Esophagus muscularis mucosa (tissue), 4 donors: ENCODE measurements at regions not wholly inside any gene's neighbourhood (a gene's known extent, or its start where the extent isn't known, plus 50 kb on each side); places are given as distances from the start of the nearest gene placed in this dataset.

Experiments
- DNase-seq: peaks from one replicate; pipeline ENCODE4 v3.0.0-alpha.2; 2017; ENCODE audit errors: extremely low spot score
- H3K27ac ChIP-seq, 4 donors: fragments of 200-600 bp; sonication (generic); replicated peaks in 1 of 4; 1 replicate in 3 of 4; 2 replicates in 1 of 4; pipeline ENCODE4 v1.5.1; 2016 to 2019; ENCODE audit warnings: mild to moderate bottlenecking in 1 of 4
- H3K27me3 ChIP-seq, 4 donors: fragments of 200-600 bp; sonication (generic); one replicate each; pipeline versions ENCODE4 v1.5.1 to v1.6.0; 2016 to 2019
- H3K36me3 ChIP-seq, 4 donors: fragments of 200-600 bp; sonication (generic); one replicate each; pipeline ENCODE4 v1.5.1; 2016 to 2019
- H3K4me1 ChIP-seq, 4 donors: fragments of 200-600 bp; sonication (generic); one replicate each; pipeline ENCODE4 v1.5.1; 2016 to 2019
- H3K4me3 ChIP-seq, 4 donors: fragments of 200-600 bp; sonication (generic); 1 replicate in 2 of 4; 2 replicates in 2 of 4; pipeline ENCODE4 v1.5.1; 2016 to 2019; ENCODE audit warnings: mild to moderate bottlenecking in 4 of 4, moderate library complexity in 1 of 4
- H3K9me3 ChIP-seq, 4 donors: fragments of 200-600 bp; sonication (generic); 1 replicate in 3 of 4; 2 replicates in 1 of 4; pipeline ENCODE4 v1.5.1; 2016 to 2019
- EP300 ChIP-seq: sonication (generic); formaldehyde crosslinking; IDR thresholded peaks from one replicate; pipeline ENCODE4 v1.6.1; 2017; ENCODE audit warnings: antibody characterized with exemption
- POLR2A ChIP-seq: fragments of 450-650 bp; IDR thresholded peaks from one replicate; pipeline ENCODE4 v1.6.1; 2017; ENCODE audit warnings: antibody characterized with exemption, moderate library complexity, mild to moderate bottlenecking, low read depth
- POLR2AphosphoS5 ChIP-seq, 2 donors: sonication (generic); formaldehyde crosslinking; IDR thresholded peaks; one replicate each; pipeline ENCODE4 v1.6.1; 2017; ENCODE audit warnings: antibody characterized with exemption in 2 of 2
- WGBS: methylation state at CpG from one replicate; pipeline ENCODE4 v1.1.5; 2018; 5-methylcytosine and 5-hydroxymethylcytosine counted together
- intact Hi-C: fragments of 100-400 bp; cut with DNase I; formaldehyde crosslinking; loops from one replicate; pipeline ENCODE4 v1.15.1; 2023
- TF ChIP-seq, protein P1 (sequence below), 3 experiments: fragments of 200-600 bp in 2 of 3; fragments of 450-650 bp in 1 of 3; sonication (generic) in 2 of 3; IDR thresholded peaks; one replicate each; pipeline ENCODE4 v1.5.1; 2017 to 2019; ENCODE audit warnings: antibody characterized with exemption in 3 of 3, mild to moderate bottlenecking in 2 of 3, moderate library complexity in 1 of 3

GRCh38 chr3:147201086-147201485 is 205.3 kb downstream of the ZIC4 start:
- no peak overlapping the region for H3K4me3 ChIP-seq
- DNase-seq = no peak
- H3K27ac ChIP-seq = no peak overlapping the region
- TF ChIP-seq POLR2A (no peak), POLR2AphosphoS5 (IDR thresholded peaks at IDR 0.05) (no peak), EP300 (no peak)
- TF ChIP-seq, protein P1, sequence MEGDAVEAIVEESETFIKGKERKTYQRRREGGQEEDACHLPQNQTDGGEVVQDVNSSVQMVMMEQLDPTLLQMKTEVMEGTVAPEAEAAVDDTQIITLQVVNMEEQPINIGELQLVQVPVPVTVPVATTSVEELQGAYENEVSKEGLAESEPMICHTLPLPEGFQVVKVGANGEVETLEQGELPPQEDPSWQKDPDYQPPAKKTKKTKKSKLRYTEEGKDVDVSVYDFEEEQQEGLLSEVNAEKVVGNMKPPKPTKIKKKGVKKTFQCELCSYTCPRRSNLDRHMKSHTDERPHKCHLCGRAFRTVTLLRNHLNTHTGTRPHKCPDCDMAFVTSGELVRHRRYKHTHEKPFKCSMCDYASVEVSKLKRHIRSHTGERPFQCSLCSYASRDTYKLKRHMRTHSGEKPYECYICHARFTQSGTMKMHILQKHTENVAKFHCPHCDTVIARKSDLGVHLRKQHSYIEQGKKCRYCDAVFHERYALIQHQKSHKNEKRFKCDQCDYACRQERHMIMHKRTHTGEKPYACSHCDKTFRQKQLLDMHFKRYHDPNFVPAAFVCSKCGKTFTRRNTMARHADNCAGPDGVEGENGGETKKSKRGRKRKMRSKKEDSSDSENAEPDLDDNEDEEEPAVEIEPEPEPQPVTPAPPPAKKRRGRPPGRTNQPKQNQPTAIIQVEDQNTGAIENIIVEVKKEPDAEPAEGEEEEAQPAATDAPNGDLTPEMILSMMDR (IDR thresholded peaks at IDR 0.05) = no peak
- WGBS = 78% methylated on average over 5 of the region's 5 CpGs
- no peaks in the 10 kb centered on the region for H3K9me3 ChIP-seq
- no peaks in the 10 kb centered on the region for H3K4me1 ChIP-seq
- no peaks in the 10 kb centered on the region for H3K36me3 ChIP-seq
- H3K27me3 ChIP-seq = no peaks in the 10 kb centered on the region
- intact Hi-C loops = no loop called here

GRCh38 chr3:147200545-147200944 is 205.8 kb downstream of the ZIC4 start:
- WGBS = 63% methylated on average over 4 of the region's 4 CpGs
- intact Hi-C loops = no loop called here
- Histone ChIP-seq H3K4me1 (no peaks in the 10 kb centered on the region), H3K4me3 (no peak overlapping the region), H3K36me3 (no peaks in the 10 kb centered on the region), H3K27me3 (no peaks in the 10 kb centered on the region), H3K27ac (no peak overlapping the region), H3K9me3 (no peaks in the 10 kb centered on the region)
- no peak for DNase-seq
- TF ChIP-seq POLR2A (no peak), POLR2AphosphoS5 (IDR thresholded peaks at IDR 0.05) (no peak), EP300 (no peak)
- TF ChIP-seq, protein P1 (IDR thresholded peaks at IDR 0.05) = no peak

GRCh38 chr3:147197739-147198138 is 208.6 kb downstream of the ZIC4 start:
- intact Hi-C loops = loop anchor here (10.0 kb wide), 1 partner anchor 443 kb away; no protein-coding TSS in a partner anchor
- TF ChIP-seq POLR2A (no peak), EP300 (no peak), POLR2AphosphoS5 (IDR thresholded peaks at IDR 0.05) (no peak)
- TF ChIP-seq, protein P1 (IDR thresholded peaks at IDR 0.05) = no peak

DNA sequence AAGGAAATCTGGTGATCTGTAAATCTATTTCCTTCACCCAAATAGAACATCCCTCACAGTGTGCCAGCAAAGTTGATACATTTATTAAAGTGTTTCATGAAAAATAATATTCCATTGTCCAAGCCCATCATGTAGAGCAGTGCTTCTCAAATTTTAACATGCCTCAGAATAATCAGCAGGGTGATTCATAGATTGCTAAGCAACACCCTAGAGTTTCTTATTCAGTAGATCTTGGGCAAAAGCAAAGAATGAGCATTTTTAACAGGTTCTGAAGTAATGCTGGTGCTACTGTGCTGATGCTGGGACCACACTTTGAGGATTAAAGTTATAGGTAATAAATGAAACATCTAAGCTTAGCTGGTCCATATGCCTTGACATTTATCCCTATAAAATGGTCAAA is 210.5 kb downstream of the ZIC4 start:
- Histone ChIP-seq H3K36me3 (no peaks in the 10 kb centered on the region), H3K9me3 (no peaks in the 10 kb centered on the region), H3K4me1 (no peaks in the 10 kb centered on the region), H3K27ac (no peak overlapping the region), H3K4me3 (no peak overlapping the region), H3K27me3 (no peaks in the 10 kb centered on the region)
- TF ChIP-seq POLR2A (no peak), POLR2AphosphoS5 (IDR thresholded peaks at IDR 0.05) (no peak), EP300 (no peak)
- TF ChIP-seq, protein P1 (IDR thresholded peaks at IDR 0.05) = no peak
- intact Hi-C loops = loop anchor here (10.0 kb wide), 1 partner anchor 441 kb away; no protein-coding TSS in a partner anchor
- no peak for DNase-seq

More at GRCh38 chr3:147197739-147198138, 208.6 kb downstream of the ZIC4 start:
- Histone ChIP-seq H3K4me3 (no peak overlapping the region), H3K27me3 (no peaks in the 10 kb centered on the region), H3K27ac (no peak overlapping the region), H3K36me3 (no peaks in the 10 kb centered on the region), H3K9me3 (no peaks in the 10 kb centered on the region), H3K4me1 (no peaks in the 10 kb centered on the region)
- DNase-seq = no peak

DNA sequence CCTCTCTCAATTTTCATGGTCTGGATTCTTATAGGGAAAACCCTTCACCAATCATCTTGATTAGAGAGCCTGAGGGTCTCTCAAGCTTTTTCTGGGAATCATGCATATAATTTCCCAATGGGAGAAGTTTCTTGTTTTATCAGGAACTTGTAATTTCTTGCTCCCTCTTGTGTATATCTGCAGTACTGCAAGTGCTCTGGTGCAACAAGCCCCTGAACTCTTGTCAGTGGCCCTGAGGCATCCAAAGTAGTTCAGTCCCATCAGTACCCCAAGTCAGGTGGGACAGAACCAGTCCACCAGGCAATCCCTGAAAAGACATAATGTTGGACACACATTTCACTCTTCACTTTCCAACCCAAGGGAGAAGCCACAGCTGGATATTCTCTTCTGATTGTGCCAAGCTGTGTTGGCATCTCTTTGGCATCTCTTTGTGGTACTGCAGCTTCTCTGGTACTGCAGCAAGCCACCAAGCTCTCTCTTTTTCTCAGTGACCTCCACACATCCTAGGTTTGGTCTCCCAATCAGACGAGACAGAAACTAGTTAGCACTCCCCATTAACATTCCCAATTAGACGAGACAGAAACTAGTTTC is 214.5 kb downstream of the ZIC4 start:
- no peaks in the 10 kb centered on the region for H3K4me1 ChIP-seq
- no peak for TF ChIP-seq POLR2AphosphoS5 (IDR thresholded peaks at IDR 0.05)
- TF ChIP-seq, protein P1 (IDR thresholded peaks at IDR 0.05) = peak; percentile 38 to 66 (median 53)
- H3K9me3 ChIP-seq = no peaks in the 10 kb centered on the region
- DNase-seq = no peak
- no peaks in the 10 kb centered on the region for H3K27me3 ChIP-seq
- no peak overlapping the region for H3K27ac ChIP-seq
- intact Hi-C loops = loop anchor here (10.0 kb wide), 1 partner anchor 437 kb away; no protein-coding TSS in a partner anchor
- H3K36me3 ChIP-seq = no peaks in the 10 kb centered on the region
- H3K4me3 ChIP-seq = no peak overlapping the region
- 96% methylated on average over 2 of the region's 2 CpGs for WGBS
